ENCODE measurements at regions not wholly inside any gene's neighbourhood (a gene's known extent, or its start where the extent isn't known, plus 50 kb on each side); places are given as distances from the start of the nearest gene placed in this dataset.
A peak's percentile ranks its signal among the peaks of the same experiment; 100 is the strongest.

DNA sequence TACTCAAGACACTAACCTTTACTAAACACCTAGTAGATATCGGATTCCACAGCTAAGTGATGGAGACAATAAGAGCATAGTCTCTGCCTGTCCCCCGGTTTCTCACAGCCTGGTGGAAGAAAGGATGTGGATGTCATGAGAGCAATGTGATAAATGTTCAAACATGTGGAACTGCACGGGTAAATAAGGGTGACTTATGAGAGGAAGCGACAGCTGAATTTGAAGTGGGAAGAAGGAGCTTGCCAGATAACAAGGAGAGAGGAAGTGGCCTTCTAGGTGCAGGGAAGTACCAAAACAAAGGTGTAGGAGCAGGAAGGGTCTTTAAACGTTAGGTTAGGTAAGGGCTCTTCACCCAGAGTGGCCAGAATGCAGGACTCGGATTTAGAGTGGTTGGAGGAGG, 178.6 kb upstream of the NRIP1 start:
- no peak for DNase-seq (ENCODE audit: low read depth in 1 of 2, low spot score in 1 of 2)
- no peak overlapping the region for H3K4me3 ChIP-seq (replicated peaks; ENCODE audit: insufficient read depth, low read length)
- H3K27me3 ChIP-seq (ENCODE audit: insufficient read depth, poor library complexity, severe bottlenecking) = no peaks in the 10 kb centered on the region
- no peak overlapping the region for H3K27ac ChIP-seq (replicated peaks)
- no peak for TF ChIP-seq POLR2AphosphoS5 (IDR thresholded peaks at IDR 0.05; ENCODE audit: low read depth)
- TF ChIP-seq, protein P1, sequence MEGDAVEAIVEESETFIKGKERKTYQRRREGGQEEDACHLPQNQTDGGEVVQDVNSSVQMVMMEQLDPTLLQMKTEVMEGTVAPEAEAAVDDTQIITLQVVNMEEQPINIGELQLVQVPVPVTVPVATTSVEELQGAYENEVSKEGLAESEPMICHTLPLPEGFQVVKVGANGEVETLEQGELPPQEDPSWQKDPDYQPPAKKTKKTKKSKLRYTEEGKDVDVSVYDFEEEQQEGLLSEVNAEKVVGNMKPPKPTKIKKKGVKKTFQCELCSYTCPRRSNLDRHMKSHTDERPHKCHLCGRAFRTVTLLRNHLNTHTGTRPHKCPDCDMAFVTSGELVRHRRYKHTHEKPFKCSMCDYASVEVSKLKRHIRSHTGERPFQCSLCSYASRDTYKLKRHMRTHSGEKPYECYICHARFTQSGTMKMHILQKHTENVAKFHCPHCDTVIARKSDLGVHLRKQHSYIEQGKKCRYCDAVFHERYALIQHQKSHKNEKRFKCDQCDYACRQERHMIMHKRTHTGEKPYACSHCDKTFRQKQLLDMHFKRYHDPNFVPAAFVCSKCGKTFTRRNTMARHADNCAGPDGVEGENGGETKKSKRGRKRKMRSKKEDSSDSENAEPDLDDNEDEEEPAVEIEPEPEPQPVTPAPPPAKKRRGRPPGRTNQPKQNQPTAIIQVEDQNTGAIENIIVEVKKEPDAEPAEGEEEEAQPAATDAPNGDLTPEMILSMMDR (IDR thresholded peaks at IDR 0.05; ENCODE audit: insufficient read depth, low read length) = no peak
- TF ChIP-seq SPI1 (IDR thresholded peaks at IDR 0.05; ENCODE audit: borderline replicate concordance, low read depth) = peak; percentile 49; the same call in 1 of the 2 replicates
- TF ChIP-seq, protein P2, sequence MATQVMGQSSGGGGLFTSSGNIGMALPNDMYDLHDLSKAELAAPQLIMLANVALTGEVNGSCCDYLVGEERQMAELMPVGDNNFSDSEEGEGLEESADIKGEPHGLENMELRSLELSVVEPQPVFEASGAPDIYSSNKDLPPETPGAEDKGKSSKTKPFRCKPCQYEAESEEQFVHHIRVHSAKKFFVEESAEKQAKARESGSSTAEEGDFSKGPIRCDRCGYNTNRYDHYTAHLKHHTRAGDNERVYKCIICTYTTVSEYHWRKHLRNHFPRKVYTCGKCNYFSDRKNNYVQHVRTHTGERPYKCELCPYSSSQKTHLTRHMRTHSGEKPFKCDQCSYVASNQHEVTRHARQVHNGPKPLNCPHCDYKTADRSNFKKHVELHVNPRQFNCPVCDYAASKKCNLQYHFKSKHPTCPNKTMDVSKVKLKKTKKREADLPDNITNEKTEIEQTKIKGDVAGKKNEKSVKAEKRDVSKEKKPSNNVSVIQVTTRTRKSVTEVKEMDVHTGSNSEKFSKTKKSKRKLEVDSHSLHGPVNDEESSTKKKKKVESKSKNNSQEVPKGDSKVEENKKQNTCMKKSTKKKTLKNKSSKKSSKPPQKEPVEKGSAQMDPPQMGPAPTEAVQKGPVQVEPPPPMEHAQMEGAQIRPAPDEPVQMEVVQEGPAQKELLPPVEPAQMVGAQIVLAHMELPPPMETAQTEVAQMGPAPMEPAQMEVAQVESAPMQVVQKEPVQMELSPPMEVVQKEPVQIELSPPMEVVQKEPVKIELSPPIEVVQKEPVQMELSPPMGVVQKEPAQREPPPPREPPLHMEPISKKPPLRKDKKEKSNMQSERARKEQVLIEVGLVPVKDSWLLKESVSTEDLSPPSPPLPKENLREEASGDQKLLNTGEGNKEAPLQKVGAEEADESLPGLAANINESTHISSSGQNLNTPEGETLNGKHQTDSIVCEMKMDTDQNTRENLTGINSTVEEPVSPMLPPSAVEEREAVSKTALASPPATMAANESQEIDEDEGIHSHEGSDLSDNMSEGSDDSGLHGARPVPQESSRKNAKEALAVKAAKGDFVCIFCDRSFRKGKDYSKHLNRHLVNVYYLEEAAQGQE (IDR thresholded peaks at IDR 0.05; ENCODE audit: insufficient replicate concordance, low read depth) = no peak

DNA sequence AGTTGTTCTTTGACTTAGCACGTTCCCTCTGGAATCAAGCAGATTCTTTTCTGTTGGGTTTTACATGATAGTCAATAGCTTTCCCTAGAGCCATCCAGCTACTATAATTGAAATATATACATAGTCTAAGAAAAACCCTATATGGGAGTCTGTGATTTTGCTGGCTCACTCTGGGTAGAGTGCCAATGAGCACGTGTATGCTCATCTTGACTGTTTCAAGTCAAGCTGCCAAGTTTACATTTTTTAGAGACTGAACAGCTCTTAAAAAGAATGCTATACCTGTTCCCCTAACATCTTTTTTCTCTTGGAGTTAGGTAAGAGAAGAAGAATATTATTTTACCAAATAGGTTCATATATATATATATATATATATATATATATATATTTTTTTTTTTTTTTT, 182.8 kb upstream of the NRIP1 start:
- no peak for DNase-seq (ENCODE audit: low read depth in 1 of 2, low spot score in 1 of 2)
- H3K27ac ChIP-seq (replicated peaks) = no peak overlapping the region
- TF ChIP-seq GABPA (IDR thresholded peaks at IDR 0.05; ENCODE audit: low read depth) (no peak), SPI1 (IDR thresholded peaks at IDR 0.05; ENCODE audit: borderline replicate concordance, low read depth) (no peak), POLR2AphosphoS5 (IDR thresholded peaks at IDR 0.05; ENCODE audit: low read depth) (no peak)
- TF ChIP-seq, protein P2 (IDR thresholded peaks at IDR 0.05; ENCODE audit: insufficient replicate concordance, low read depth) = no peak
- TF ChIP-seq, protein P1 (IDR thresholded peaks at IDR 0.05; ENCODE audit: insufficient read depth, low read length) = no peak
- no peaks in the 10 kb centered on the region for H3K27me3 ChIP-seq (ENCODE audit: insufficient read depth, poor library complexity, severe bottlenecking)
- no peak overlapping the region for H3K4me3 ChIP-seq (replicated peaks; ENCODE audit: insufficient read depth, low read length)

DNA sequence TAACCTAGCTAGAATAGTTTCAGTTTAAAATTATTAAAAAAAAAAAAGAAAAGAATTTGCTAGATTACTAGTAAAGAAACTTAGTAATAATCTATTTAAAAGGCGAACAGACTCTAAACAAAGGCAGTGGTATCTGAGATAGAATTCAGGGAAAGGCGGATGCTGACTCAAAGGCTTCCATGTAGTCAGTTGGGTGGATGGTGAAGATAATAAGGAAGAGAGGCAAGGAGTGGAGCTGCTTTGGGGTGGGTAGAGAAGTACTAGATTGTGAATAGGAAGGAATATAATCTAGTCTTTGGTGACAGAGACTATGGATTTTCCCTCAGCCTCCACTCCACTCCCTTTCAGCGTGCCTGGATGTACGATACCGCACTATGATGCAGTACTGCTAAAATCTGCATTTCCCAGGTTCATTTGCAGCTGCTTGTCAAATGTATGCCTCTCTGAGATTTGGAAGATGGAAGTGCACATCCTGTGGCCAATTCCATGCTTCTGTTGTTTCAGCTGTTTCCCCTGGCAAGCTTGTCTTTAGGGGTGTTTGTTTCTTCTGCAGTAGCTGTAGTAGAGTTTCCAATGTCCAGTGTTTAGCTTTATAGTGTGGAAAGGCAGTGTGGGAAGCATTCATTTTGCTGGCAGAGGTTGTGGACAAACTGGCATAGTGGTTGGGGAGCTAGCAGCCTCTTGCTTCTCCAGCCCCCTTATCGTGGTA, 184.6 kb upstream of the NRIP1 start:
- no peaks in the 10 kb centered on the region for H3K27me3 ChIP-seq (ENCODE audit: insufficient read depth, poor library complexity, severe bottlenecking)
- TF ChIP-seq SPI1 (IDR thresholded peaks at IDR 0.05; ENCODE audit: borderline replicate concordance, low read depth) (no peak), GABPA (IDR thresholded peaks at IDR 0.05; ENCODE audit: low read depth) (no peak), POLR2AphosphoS5 (IDR thresholded peaks at IDR 0.05; ENCODE audit: low read depth) (no peak)
- TF ChIP-seq, protein P1 (IDR thresholded peaks at IDR 0.05; ENCODE audit: insufficient read depth, low read length) = no peak
- TF ChIP-seq, protein P2 (IDR thresholded peaks at IDR 0.05; ENCODE audit: insufficient replicate concordance, low read depth) = no peak
- no peak overlapping the region for H3K4me3 ChIP-seq (replicated peaks; ENCODE audit: insufficient read depth, low read length)
- H3K27ac ChIP-seq (replicated peaks) = no peak overlapping the region
- DNase-seq (ENCODE audit: low read depth in 1 of 2, low spot score in 1 of 2) = no peak
